Testis (tissue), 2 donors: ENCODE measurements at regions not wholly inside any gene's neighbourhood (a gene's known extent, or its start where the extent isn't known, plus 50 kb on each side); places are given as distances from the start of the nearest gene placed in this dataset.
A peak's percentile ranks its signal among the peaks of the same experiment; 100 is the strongest.

Experiments used
- DNase-seq: peaks from one replicate; pipeline ENCODE4 v3.0.0-alpha.2; 2019
- H3K27ac ChIP-seq, 2 donors: fragments of 200-600 bp; sonication (generic); one replicate each; pipeline ENCODE4 v1.5.1; 2019
- H3K27me3 ChIP-seq: fragments of 200-600 bp; sonication (generic); one replicate; pipeline ENCODE4 v1.5.1; 2019
- H3K36me3 ChIP-seq: fragments of 200-600 bp; sonication (generic); one replicate; pipeline ENCODE4 v1.5.1; 2017; ENCODE audit warnings: low read depth; ENCODE audit errors: missing control alignments
- H3K4me1 ChIP-seq: fragments of 200-600 bp; sonication (generic); one replicate; pipeline ENCODE4 v1.5.1; 2019
- H3K4me3 ChIP-seq, 2 donors: fragments of 200-600 bp; sonication (generic); one replicate each; pipeline ENCODE4 v1.5.1; 2017 to 2019
- H3K9me3 ChIP-seq: fragments of 200-600 bp; sonication (generic); one replicate; pipeline ENCODE4 v1.5.1; 2017
- POLR2A ChIP-seq: fragments of 450-650 bp; IDR thresholded peaks from one replicate; pipeline ENCODE4 v1.6.1; 2017; ENCODE audit warnings: antibody characterized with exemption, mild to moderate bottlenecking, moderate library complexity
- WGBS, 2 donors: methylation state at CpG; one replicate each; pipeline ENCODE4 v1.1.5; 2018; 5-methylcytosine and 5-hydroxymethylcytosine counted together
- intact Hi-C: fragments of 100-400 bp; cut with DNase I; formaldehyde crosslinking; loops from one replicate; pipeline ENCODE4 v1.15.1; 2023; ENCODE audit warnings: low total_unique reads
- TF ChIP-seq, protein P1 (sequence below), 3 experiments: fragments of 450-650 bp in 2 of 3; fragments of 200-600 bp in 1 of 3; sonication (generic) in 1 of 3; IDR thresholded peaks; one replicate each; pipeline ENCODE4 v1.5.1; 2016 to 2019; ENCODE audit warnings: antibody characterized with exemption in 3 of 3, mild to moderate bottlenecking in 2 of 3, moderate library complexity in 1 of 3

DNA sequence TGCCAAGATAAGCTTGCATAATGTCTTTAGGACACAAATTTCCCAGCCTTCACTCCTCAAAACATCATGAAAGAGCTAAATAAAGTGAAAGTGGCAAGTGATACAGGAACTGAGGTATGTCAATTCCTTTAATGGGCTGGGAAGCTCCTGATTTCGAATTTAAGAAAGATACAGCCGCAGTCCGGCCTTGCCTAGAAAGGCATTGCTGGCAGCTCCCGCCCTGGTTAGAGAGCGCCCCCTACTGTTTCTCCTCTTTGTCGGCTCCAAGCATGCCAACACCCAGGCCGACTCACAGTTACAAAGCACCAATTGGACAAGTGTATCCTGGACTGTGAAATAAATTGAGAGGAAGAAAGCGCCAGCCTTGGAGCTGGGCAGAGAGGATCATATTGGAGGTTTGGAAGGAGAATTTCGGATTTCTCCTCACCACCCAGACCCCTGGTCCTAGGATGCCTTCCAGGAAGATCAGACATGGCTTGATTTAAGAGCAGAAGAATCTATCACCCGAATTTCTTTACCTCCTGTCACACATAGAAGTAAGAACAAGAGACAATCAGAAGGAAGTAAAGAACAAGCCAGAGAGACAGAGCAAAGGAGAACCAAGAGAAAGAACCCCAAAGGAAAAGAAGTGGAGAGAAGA lies 84.0 kb downstream of the FAM76B start:
- Histone ChIP-seq H3K4me3 (no peak overlapping the region), H3K36me3 (no peaks in the 10 kb centered on the region), H3K27ac (peak overlapping the region; percentile 2 to 81), H3K27me3 (no peaks in the 10 kb centered on the region), H3K9me3 (no peaks in the 10 kb centered on the region), H3K4me1 (peaks cover 24% of the 10 kb centered on the region)
- intact Hi-C loops, result loop anchor here (10.0 kb wide), 2 partner anchors 471 to 551 kb away; partner anchors contain the start of gene SESN3
- 11 to 17% methylated on average over 10 of the region's 10 CpGs for WGBS, 2 donors
- DNase-seq, result peak; percentile 93
- TF ChIP-seq, protein P1, sequence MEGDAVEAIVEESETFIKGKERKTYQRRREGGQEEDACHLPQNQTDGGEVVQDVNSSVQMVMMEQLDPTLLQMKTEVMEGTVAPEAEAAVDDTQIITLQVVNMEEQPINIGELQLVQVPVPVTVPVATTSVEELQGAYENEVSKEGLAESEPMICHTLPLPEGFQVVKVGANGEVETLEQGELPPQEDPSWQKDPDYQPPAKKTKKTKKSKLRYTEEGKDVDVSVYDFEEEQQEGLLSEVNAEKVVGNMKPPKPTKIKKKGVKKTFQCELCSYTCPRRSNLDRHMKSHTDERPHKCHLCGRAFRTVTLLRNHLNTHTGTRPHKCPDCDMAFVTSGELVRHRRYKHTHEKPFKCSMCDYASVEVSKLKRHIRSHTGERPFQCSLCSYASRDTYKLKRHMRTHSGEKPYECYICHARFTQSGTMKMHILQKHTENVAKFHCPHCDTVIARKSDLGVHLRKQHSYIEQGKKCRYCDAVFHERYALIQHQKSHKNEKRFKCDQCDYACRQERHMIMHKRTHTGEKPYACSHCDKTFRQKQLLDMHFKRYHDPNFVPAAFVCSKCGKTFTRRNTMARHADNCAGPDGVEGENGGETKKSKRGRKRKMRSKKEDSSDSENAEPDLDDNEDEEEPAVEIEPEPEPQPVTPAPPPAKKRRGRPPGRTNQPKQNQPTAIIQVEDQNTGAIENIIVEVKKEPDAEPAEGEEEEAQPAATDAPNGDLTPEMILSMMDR (IDR thresholded peaks at IDR 0.05), result peak; percentile 87 to 95 (median 92)
- TF ChIP-seq POLR2A, result no peak

DNA sequence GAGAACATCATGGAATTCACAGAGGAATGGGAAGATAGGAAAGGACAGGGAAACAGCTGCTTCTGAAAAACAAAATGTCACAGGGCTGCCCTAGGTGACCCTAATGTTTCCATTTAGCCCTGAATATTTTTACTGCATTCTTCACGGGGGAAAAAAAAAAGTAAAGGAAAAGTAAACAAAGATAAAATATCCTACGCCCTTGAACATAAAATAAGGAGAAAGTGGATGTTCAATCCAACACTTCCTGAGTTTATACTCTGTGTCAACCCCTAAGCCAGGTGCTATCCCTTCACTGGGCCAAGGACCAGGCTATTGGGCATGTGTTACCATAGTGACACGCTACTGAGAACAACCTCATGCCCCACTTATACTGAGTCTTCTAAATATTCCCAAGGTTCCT lies 84.7 kb downstream of the FAM76B start:
- no peak for TF ChIP-seq POLR2A
- TF ChIP-seq, protein P1 (IDR thresholded peaks at IDR 0.05), result no peak
- Histone ChIP-seq H3K36me3 (no peaks in the 10 kb centered on the region), H3K9me3 (no peaks in the 10 kb centered on the region), H3K4me1 (peaks cover 28% of the 10 kb centered on the region), H3K27ac (peak overlapping the region; percentile 2 to 81), H3K4me3 (no peak overlapping the region), H3K27me3 (no peaks in the 10 kb centered on the region)
- 30 to 31% methylated on average over 3 of the region's 3 CpGs for WGBS, 2 donors
- peak; percentile 50 for DNase-seq
- intact Hi-C loops, result loop anchor here (10.0 kb wide), 2 partner anchors 470 to 550 kb away; partner anchors contain the start of gene SESN3

DNA sequence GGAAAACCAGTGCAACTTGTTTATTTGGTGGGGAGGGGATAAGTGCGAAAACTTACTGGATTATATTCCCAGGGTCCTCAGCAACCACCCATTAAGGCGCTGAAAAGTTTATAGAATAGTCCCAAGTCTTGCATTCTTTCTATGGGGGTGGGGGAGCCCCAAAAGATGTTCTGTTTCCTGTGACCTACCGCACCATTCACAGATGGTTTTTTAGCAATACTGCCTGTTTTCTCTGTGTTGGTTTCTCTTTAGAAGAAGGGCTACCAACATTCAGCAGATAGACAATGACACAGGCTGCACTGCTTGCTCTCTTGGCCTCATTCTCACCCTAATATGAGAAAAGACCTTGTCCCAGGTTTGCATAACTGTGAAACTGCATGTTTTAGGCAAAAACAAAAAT lies 86.5 kb downstream of the FAM76B start:
- peaks cover 36% of the 10 kb centered on the region for H3K4me1 ChIP-seq
- DNase-seq, result no peak
- intact Hi-C loops, result loop anchor here (10.0 kb wide), 2 partner anchors 468 to 548 kb away; partner anchors contain the start of gene SESN3
- H3K36me3 ChIP-seq, result no peaks in the 10 kb centered on the region
- no peaks in the 10 kb centered on the region for H3K9me3 ChIP-seq
- no peak overlapping the region for H3K4me3 ChIP-seq
- TF ChIP-seq POLR2A, result no peak
- TF ChIP-seq, protein P1 (IDR thresholded peaks at IDR 0.05), result no peak
- no peaks in the 10 kb centered on the region for H3K27me3 ChIP-seq
- WGBS, 2 donors, result 82 to 88% methylated on average over 3 of the region's 3 CpGs
- no peak overlapping the region for H3K27ac ChIP-seq

DNA sequence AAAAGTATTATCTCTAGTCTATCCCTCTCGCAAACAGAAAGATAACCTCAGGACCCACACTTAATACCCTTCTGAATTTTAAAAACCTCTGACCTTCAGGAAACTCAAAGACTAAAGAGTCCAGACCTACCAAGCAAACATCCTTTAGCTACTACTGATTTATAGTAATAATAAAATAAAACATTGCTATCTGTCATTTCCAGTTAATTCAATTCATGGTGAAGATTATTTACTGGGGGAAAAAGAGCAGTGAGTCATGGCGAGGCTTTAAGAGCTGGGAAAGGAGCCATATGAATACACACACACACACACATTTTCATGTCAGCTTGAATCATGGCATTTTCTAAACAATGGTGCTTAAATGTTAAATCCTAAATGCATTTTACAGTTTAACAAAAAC lies 87.1 kb downstream of the FAM76B start:
- H3K27me3 ChIP-seq, result no peaks in the 10 kb centered on the region
- TF ChIP-seq, protein P1 (IDR thresholded peaks at IDR 0.05), result no peak
- TF ChIP-seq POLR2A, result no peak
- no peaks in the 10 kb centered on the region for H3K36me3 ChIP-seq
- H3K4me1 ChIP-seq, result peaks cover 39% of the 10 kb centered on the region
- 66 to 78% methylated on average over 2 of the region's 2 CpGs for WGBS, 2 donors
- DNase-seq, result no peak
- intact Hi-C loops, result loop anchor here (10.0 kb wide), 2 partner anchors 468 to 548 kb away; partner anchors contain the start of gene SESN3
- H3K4me3 ChIP-seq, result no peak overlapping the region
- no peak overlapping the region for H3K27ac ChIP-seq
- H3K9me3 ChIP-seq, result no peaks in the 10 kb centered on the region

DNA sequence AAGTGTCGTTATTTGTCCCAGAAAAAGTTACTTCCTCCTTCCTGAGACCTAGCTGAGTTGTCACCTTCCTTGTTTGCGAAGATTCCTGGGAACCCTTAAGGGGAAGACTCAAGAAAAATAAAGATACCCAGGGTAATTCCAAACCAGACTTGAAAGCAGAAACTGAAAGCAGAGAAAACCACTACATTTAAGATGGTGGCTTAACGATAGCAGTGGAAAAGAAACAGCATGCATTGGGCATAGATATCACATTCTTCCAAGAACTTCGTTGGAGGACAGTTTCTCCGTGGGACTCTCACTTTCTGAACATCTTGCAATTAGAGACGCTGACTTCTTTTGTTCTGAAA lies 89.1 kb downstream of the FAM76B start:
- 50 to 60% methylated on average over 6 of the region's 6 CpGs for WGBS, 2 donors
- peak overlapping the region; percentile 7 to 71 for H3K27ac ChIP-seq
- DNase-seq, result no peak
- no peaks in the 10 kb centered on the region for H3K36me3 ChIP-seq
- no peaks in the 10 kb centered on the region for H3K27me3 ChIP-seq
- TF ChIP-seq POLR2A, result no peak
- TF ChIP-seq, protein P1 (IDR thresholded peaks at IDR 0.05), result no peak
- intact Hi-C loops, result loop anchor here (10.0 kb wide), 2 partner anchors 466 to 546 kb away; partner anchors contain the start of gene SESN3
- H3K4me1 ChIP-seq, result peaks cover 33% of the 10 kb centered on the region
- H3K9me3 ChIP-seq, result no peaks in the 10 kb centered on the region
- H3K4me3 ChIP-seq, result no peak overlapping the region
